Aorta (tissue), 5 donors: ENCODE measurements at regions not wholly inside any gene's neighbourhood (a gene's known extent, or its start where the extent isn't known, plus 50 kb on each side); places are given as distances from the start of the nearest gene placed in this dataset.

Experiments
- ATAC-seq: fragments of 200-7000 bp; cut with Tn5 transposase; one replicate; pipeline ENCODE4 v1.9.1; 2022; ENCODE audit warnings: moderate library complexity; ENCODE audit not compliant: low FRiP score
- DNase-seq, 2 donors: peaks; one replicate each; pipeline ENCODE4 v3.0.0-alpha.2; 2020
- H3K27ac ChIP-seq, 2 donors: one replicate each; pipeline ENCODE4 v1.5.1; 2013; ENCODE audit warnings: low read length in 2 of 2, mild to moderate bottlenecking in 2 of 2, moderate library complexity in 2 of 2, control low read depth in 1 of 2, inconsistent platforms in 1 of 2, low read depth in 1 of 2
- H3K27me3 ChIP-seq, 2 donors: one replicate each; pipeline ENCODE4 v1.6.1; 2013; ENCODE audit warnings: control low read depth in 1 of 2, low read length in 1 of 2, mild to moderate bottlenecking in 1 of 2, moderate library complexity in 1 of 2; ENCODE audit not compliant: insufficient read depth in 2 of 2, control insufficient read depth in 1 of 2
- H3K36me3 ChIP-seq, 2 donors: one replicate each; pipeline ENCODE4 v1.6.1; 2013; ENCODE audit warnings: control low read depth in 1 of 2, low read length in 1 of 2, mild to moderate bottlenecking in 1 of 2; ENCODE audit not compliant: insufficient read depth in 2 of 2, control insufficient read depth in 1 of 2
- H3K4me1 ChIP-seq, 2 donors: one replicate each; pipeline ENCODE4 v1.6.1; 2013; ENCODE audit warnings: low read length in 2 of 2, control low read depth in 1 of 2, mild to moderate bottlenecking in 1 of 2, moderate library complexity in 1 of 2; ENCODE audit not compliant: insufficient read depth in 2 of 2, control insufficient read depth in 1 of 2
- H3K4me3 ChIP-seq, 2 donors: one replicate each; pipeline ENCODE4 v1.5.1; 2013; ENCODE audit warnings: low read length in 2 of 2, control low read depth in 1 of 2, mild to moderate bottlenecking in 1 of 2
- H3K9me3 ChIP-seq: one replicate; pipeline ENCODE4 v1.6.1; 2013; ENCODE audit warnings: mild to moderate bottlenecking, low read length; ENCODE audit not compliant: control insufficient read depth
- WGBS, 2 donors: extraction: QIAGEN DNeasy Blood & Tissue Kit; methylation state at CpG; one replicate each; pipeline ENCODE4 v1.1.7; 2013; 5-methylcytosine and 5-hydroxymethylcytosine counted together
- intact Hi-C, 2 donors: fragments of 100-400 bp; cut with DNase I; formaldehyde crosslinking; loops; one replicate each; pipeline versions ENCODE4 v1.14.2 to v1.15.0; 2022
- donor health status: healthy with polysubstance abuse.
- donor health status: Bipolar disorder and iron deficiency.
- donor health status: DM: no; HTN: no; CAD: no.
- donor health status: DM: no; HTN: no; CAD: no.
- donor health status: DM: yes; HTN: yes; CAD: no.

DNA sequence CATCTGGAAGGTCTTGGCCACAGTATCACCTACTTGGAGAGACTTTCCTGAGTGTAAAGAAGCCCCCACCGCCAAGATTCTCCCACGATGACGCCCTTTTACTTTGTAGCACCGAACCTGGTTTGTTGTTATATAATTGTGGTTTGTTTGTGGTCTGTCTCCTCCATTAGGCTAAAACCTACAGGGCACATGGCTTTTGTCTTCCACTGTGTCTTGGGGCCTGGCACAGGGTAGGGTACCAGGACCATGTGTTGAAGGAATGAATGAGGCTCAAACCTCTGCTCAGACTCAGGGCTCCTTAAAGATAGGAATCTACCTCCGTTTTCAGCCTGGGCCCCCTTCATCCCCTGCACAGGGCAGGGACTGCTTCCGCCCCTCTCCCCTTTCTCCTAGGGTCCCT lies 59.4 kb upstream of the CCDC167 start:
- no peaks in the 10 kb centered on the region for H3K4me1 ChIP-seq
- ATAC-seq = no peak
- DNase-seq = no peak
- H3K9me3 ChIP-seq = no peaks in the 10 kb centered on the region
- intact Hi-C loops = no loop called here
- no peaks in the 10 kb centered on the region for H3K36me3 ChIP-seq
- H3K27me3 ChIP-seq = no peaks in the 10 kb centered on the region
- whole genome bisulfite sequencing, 2 donors = 76 to 77% methylated on average over 6 of the region's 6 CpGs
- no peak overlapping the region for H3K4me3 ChIP-seq
- no peak overlapping the region for H3K27ac ChIP-seq

DNA sequence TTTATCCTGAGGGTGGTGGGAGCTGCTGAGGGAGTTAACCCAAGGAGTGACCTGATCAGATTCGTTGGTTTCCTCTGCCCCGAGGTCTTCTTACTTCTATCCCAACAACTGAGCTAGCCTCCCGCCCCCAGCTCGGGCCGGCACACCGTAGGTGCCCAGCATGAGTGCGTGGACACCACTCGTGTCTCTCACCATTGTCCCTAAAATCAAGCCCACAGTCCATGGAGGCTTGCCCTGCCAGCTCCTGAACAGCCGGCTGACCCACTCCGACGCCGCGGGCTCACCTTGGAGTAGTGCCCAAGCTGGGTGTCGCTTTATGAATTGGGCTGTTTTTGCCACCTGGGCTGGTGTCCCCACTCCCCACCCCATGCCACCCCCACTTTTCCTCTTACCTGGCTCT lies 59.0 kb upstream of the CCDC167 start:
- Histone ChIP-seq H3K4me3 (no peak overlapping the region), H3K4me1 (no peaks in the 10 kb centered on the region), H3K36me3 (no peaks in the 10 kb centered on the region), H3K27me3 (no peaks in the 10 kb centered on the region), H3K27ac (no peak overlapping the region), H3K9me3 (no peaks in the 10 kb centered on the region)
- intact Hi-C loops = no loop called here
- DNase-seq (no peak), ATAC-seq (no peak)
- 90% methylated on average over 14 of the region's 14 CpGs for WGBS, 2 donors

DNA sequence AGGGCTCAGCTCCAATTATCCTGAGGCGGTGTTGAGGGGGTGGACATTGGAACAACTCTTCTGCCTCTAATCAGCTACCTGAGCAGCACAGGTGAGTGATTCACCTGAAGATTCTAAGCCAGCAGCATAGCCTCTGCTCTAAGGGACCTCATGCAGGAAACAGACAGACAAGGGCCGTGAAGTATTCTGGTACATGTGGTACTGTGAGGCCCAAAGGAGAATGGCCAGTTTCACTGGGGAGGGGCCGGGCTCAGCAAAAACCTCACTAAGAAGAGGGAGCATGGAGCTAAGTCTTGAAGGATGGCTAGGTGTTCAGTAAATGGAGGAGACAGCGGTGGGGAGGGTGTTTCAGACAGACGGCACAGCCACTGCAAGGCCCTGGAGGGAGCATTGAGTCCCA lies 58.5 kb upstream of the CCDC167 start:
- H3K9me3 ChIP-seq = no peaks in the 10 kb centered on the region
- H3K4me1 ChIP-seq = no peaks in the 10 kb centered on the region
- H3K4me3 ChIP-seq = no peak overlapping the region
- H3K36me3 ChIP-seq = no peaks in the 10 kb centered on the region
- 92 to 93% methylated on average over 5 of the region's 5 CpGs for whole genome bisulfite sequencing, 2 donors
- ATAC-seq (no peak), DNase-seq (no peak)
- H3K27ac ChIP-seq = no peak overlapping the region
- intact Hi-C loops = no loop called here
- no peaks in the 10 kb centered on the region for H3K27me3 ChIP-seq

- DNase-seq (no peak), ATAC-seq (no peak)
- Histone ChIP-seq H3K9me3 (no peaks in the 10 kb centered on the region), H3K36me3 (no peaks in the 10 kb centered on the region), H3K27ac (no peak overlapping the region), H3K4me1 (no peaks in the 10 kb centered on the region), H3K27me3 (no peaks in the 10 kb centered on the region), H3K4me3 (no peak overlapping the region)
- intact Hi-C loops = no loop called here
- WGBS, 2 donors = 89% methylated on average over 8 of the region's 8 CpGs
These were observed 58.0 kb upstream of the CCDC167 start for GRCh38 chr6:37557645-37558114.

DNA sequence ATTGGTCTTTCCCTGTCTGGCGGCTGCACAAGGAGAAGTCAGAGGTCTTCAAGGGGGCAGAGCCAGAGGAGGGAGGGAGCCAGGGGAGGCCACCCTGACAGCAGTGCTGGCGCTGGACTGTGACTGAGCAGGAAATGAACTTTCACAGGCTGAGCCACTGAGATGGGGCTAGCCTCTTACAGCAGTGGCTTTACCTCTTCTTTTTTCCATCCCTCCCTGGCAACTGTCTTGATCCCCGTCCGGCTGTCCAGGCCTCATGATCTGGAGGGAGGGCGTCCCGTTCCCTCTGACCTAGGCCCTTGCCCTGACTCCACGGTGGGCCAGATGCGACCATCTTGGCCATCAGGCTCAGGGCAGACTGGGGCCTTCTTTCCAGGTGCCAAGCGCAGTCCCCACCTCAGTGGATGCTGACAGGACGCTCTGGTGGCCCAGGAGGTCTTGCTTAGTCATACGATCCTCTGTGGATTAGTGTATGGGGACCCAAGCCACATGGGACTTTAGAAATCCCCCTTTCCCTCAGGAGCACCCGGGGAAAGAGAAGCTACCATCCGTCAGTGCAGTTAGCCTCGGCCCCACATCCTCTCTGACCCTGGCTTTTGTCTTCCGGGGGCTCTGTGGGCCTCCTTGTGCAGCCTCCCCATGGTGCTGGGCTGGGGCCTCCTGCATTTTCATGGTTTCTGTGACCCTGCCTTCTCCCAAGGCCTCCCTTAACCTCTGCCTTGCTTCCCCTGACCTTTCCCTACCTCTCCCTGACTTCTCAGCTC lies 57.4 kb upstream of the CCDC167 start:
- 93 to 95% methylated on average over 15 of the region's 15 CpGs for WGBS, 2 donors
- no peak overlapping the region for H3K27ac ChIP-seq
- no peak overlapping the region for H3K4me3 ChIP-seq
- no peaks in the 10 kb centered on the region for H3K36me3 ChIP-seq
- DNase-seq (no peak), ATAC-seq (no peak)
- H3K9me3 ChIP-seq = no peaks in the 10 kb centered on the region
- intact Hi-C loops = no loop called here
- no peaks in the 10 kb centered on the region for H3K4me1 ChIP-seq
- no peaks in the 10 kb centered on the region for H3K27me3 ChIP-seq

- no peak overlapping the region for H3K4me3 ChIP-seq
- no peak for DNase-seq
- H3K36me3 ChIP-seq = no peaks in the 10 kb centered on the region
- ATAC-seq = no peak
- no peak overlapping the region for H3K27ac ChIP-seq
- intact Hi-C loops = no loop called here
- no peaks in the 10 kb centered on the region for H3K4me1 ChIP-seq
- WGBS, 2 donors = 80 to 82% methylated on average over 17 of the region's 17 CpGs
- no peaks in the 10 kb centered on the region for H3K9me3 ChIP-seq
- H3K27me3 ChIP-seq = no peaks in the 10 kb centered on the region
These were observed 55.5 kb upstream of the CCDC167 start for GRCh38 chr6:37555040-37555781.

DNA sequence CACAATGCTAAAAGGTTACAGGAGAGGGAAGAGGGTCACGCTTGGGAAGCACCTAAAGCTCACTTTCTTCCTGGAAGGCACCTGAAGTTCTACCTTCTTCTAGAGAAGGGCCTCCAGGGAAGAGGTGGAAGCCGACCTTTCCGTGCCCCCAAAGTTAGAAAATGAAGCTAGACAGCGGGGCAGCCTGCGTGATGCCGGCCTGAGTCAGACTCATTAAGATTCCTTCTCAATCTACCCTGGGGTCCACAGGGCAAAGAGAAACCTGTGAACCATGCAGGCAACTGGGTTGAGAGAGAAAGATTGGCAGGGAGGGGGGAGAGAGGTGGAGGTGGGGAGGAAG lies 54.8 kb upstream of the CCDC167 start:
- ATAC-seq (no peak), DNase-seq (no peak)
- H3K4me3 ChIP-seq = no peak overlapping the region
- intact Hi-C loops = no loop called here
- H3K4me1 ChIP-seq = no peaks in the 10 kb centered on the region
- no peaks in the 10 kb centered on the region for H3K27me3 ChIP-seq
- WGBS, 2 donors = 92 to 95% methylated on average over 6 of the region's 6 CpGs
- H3K36me3 ChIP-seq = no peaks in the 10 kb centered on the region
- no peak overlapping the region for H3K27ac ChIP-seq
- no peaks in the 10 kb centered on the region for H3K9me3 ChIP-seq

GRCh38 chr6:37552267-37552666 lies 52.6 kb upstream of the CCDC167 start:
- Histone ChIP-seq H3K27me3 (no peaks in the 10 kb centered on the region), H3K27ac (no peak overlapping the region), H3K36me3 (no peaks in the 10 kb centered on the region), H3K4me3 (no peak overlapping the region), H3K9me3 (no peaks in the 10 kb centered on the region), H3K4me1 (no peaks in the 10 kb centered on the region)
- intact Hi-C loops = no loop called here
- ATAC-seq = no peak
- WGBS, 2 donors = 15 to 22% methylated on average over 4 of the region's 4 CpGs
- no peak for DNase-seq

DNA sequence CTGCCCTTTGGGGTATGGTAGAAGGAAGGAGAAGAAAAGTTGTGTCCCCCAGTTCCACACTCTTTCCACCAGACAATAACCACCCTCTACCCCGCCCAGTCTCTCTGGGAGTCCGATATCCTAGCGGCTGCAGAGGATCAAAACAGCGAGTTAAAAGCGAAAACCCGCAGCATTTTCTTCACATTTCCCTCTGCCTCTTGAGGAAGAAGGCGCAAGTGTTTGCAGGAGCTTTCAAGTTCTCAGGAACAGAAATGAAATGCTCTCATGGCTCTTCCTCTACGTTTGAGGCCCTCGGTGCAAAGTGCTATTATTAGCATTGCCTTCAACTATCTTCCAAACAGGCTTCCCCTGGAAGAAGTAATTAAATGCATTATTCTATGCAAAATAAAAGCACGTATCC lies 52.2 kb upstream of the CCDC167 start:
- ATAC-seq = no peak
- no peaks in the 10 kb centered on the region for H3K27me3 ChIP-seq
- DNase-seq = no peak
- intact Hi-C loops = no loop called here
- 42 to 47% methylated on average over 10 of the region's 10 CpGs for WGBS, 2 donors
- H3K4me1 ChIP-seq = no peaks in the 10 kb centered on the region
- no peak overlapping the region for H3K4me3 ChIP-seq
- H3K27ac ChIP-seq = no peak overlapping the region
- no peaks in the 10 kb centered on the region for H3K36me3 ChIP-seq
- H3K9me3 ChIP-seq = no peaks in the 10 kb centered on the region
